ENCODE measurements at regions not wholly inside any gene's neighbourhood (a gene's known extent, or its start where the extent isn't known, plus 50 kb on each side); places are given as distances from the start of the nearest gene placed in this dataset.
"Not testable (repeated sequence)": the region's sequence is repeated elsewhere in the genome, so short reads cannot be mapped to it uniquely, and the experiment has no call there.

DNA sequence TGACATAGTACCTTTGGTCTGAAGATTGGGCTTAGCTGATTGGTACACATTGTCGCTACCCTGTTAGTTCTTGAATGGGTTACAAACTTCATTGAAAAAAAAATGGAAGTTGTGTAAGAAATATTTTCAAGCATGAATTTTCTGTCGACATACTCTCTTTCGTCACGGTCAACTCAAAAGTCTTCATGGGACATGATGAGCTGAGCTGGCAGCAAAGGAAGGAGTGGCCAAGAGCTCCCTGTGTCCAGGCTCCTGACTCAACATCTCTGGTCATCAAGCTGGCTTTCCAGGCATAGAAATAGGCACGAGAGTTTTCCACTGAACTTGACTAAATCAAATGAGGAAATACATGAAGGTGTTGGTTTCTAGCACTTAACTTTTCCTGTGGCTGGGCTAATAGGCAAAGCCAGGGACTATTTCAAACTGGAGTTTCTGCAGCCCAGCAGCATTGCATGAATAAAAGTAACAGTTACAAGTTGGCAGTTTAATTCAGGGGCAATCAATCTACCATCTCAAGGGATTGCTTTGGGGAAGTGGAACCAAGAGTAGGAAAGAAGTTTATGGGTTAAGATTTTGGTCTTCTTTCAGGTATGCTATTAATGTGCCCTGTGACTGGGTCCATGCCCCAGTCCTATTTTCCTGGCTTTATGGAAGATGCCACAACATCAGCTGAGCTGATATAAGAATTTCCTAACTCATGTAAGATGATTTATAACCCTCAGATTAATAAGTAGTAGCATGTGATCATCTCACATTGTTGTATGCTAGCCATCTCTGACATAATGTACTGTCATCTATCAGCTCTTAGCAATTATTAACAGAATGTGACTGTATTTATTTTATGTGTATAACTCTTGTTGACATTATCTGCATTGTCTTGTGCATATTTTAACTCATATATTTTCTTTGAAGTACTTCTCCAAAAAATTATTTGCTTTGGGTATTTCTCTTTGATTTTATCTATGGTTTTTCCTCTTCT, 385.8 kb downstream of the DLEU7 start:
- ATAC-seq (no peak), DNase-seq (ENCODE audit: missing footprints) (no peak)
- intact Hi-C loops (cut with DNase I): no loop called here

DNA sequence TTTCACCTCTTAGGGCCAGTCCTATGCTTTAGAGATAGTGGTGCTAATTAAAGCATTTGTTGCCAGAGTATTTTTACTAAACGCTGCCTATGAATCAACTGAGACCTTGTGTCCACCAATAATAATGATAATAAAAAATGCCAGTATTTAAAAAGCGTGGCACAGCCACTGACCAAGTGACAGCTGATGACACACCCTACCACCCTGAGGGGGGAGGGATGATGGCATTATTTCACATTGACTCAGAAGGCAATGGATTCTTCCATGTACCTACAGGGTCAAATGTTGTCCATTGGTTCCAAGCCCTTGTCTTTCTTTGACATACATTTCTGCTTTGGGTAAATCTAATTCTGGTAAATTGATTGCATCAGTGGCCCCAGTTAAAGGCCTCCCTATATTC, 384.4 kb downstream of the DLEU7 start:
- intact Hi-C loops (cut with DNase I): no loop called here
- ATAC-seq (no peak), DNase-seq (ENCODE audit: missing footprints) (no peak)

DNA sequence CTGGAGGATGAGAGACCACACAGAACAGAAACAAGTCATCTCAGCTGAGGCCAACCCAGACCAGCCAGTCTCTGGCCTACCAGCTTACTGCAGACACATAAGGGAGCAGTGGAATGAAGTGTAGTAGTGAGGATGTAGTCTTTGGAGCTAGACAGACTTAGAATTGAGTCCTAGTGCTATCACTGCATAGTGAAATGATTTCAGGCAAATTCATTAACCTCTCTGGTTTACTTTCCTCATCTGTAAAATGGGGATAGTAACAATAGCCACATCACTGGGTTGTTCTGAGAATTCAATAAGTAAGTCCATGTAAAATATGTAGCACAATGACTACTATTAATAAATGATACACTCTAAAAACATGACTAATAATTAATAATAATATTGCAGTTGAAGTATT, 383.8 kb downstream of the DLEU7 start:
- intact Hi-C loops (cut with DNase I): no loop called here
- DNase-seq (ENCODE audit: missing footprints) (no peak), ATAC-seq (no peak)

DNA sequence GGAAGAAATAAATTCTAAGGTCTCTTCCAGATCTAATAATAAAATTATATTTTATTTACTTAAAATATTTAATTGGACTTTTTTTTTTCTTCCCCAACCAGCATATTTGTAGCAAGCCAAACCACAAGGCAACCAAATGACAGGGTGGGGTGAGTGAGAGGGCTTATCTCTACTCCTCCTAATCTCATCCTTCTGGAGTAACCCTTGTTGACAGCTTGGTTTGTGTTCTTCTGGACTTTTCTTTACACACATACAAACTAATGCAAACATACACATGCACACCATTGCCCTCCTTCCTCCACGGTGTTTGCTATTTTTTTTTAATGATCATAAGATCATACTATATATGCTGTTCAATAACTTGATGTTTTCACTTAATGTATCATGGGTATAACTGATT, 383.1 kb downstream of the DLEU7 start:
- ATAC-seq (no peak), DNase-seq (ENCODE audit: missing footprints) (no peak)
- intact Hi-C loops (cut with DNase I): no loop called here

DNA sequence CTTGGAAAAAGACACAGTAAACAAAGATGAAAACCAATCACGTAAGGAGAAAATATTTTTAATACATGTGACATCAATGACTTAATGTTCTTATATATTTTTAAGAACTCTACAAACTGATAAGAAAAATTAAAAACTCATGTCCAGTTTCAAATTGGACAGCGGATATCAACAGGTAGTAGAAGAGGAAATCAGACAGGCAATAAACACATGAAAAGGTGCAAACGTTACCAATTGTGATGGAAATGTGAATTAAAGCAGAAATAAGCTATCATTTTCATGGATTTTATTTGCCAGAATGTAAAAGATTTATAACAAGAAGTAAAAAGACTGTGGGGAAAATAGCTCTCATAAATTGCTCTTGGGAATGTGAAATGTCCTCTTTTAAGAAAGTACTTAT, 382.3 kb downstream of the DLEU7 start:
- ATAC-seq: no peak
- DNase-seq (ENCODE audit: missing footprints): no peak
- intact Hi-C loops (cut with DNase I): no loop called here

DNA sequence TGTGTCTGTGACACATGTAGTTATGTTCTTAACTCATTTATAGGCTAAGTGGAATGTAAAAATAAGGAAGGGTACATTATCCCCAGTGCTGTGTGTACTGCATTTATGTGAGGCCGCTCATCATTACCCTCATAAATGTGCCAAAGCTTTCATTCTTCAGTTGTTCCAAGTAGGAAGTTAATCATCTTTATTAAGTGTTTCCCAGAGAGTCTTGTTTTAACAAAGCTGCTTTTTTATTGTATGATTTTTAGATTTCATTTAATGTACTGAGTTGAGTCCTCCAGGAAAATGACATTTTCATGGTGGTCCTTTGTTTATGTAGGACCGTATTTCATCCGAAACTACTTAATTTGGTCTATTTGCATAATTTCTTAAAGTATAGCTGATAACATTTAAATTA, 379.8 kb downstream of the DLEU7 start:
- ATAC-seq (no peak), DNase-seq (ENCODE audit: missing footprints) (no peak)
- intact Hi-C loops (cut with DNase I): no loop called here

DNA sequence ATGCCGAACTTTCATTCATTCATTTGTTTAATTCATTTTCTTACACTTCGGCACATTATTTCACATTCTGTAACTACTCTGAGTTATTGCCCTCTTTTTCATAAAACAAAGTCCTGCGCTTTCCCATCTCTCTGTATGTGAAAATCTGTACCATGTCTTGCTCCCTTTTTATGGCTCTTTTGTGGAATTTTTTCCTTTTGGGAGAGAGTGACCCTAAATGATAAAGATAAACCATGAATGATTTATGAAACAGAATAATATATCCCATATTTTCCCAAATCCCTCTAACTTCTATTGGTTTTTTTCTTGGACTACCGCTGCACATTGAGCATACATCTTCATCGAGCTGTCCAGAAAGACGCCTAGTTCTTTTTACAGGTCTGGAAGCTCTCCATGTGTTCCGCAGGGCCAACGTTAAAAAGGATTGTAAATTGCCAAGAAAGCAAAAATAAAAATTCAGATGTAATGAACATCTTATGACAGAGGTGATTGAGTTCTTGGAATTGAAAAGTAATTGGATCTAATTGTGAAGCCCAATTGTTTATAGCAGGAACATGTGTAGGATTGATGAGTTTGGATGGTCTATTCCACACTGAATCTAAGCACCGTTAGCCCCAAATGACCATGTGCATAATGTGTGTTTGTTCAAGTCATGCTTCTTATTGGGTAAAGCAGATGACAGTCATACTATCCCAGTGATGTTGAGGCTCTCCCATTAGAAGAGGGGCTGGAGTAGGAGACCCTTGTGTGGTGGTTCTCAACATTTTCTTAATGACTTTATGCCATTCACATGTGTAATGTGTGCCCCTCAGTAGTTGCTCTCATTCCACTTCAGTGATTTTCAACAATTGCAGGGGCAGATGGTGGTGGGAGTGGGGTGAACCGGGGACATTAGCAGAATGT, 378.9 kb downstream of the DLEU7 start:
- DNase-seq (ENCODE audit: missing footprints) (no peak), ATAC-seq (no peak)
- intact Hi-C loops (cut with DNase I): no loop called here

- DNase-seq (ENCODE audit: missing footprints) (no peak), ATAC-seq (no peak)
Measured at GRCh38 chr13:50466456-50466855, 377.0 kb downstream of the DLEU7 start.

GRCh38 chr13:50467156-50468110, 376.1 kb downstream of the DLEU7 start:
- intact Hi-C loops (cut with DNase I): no loop called here
- DNase-seq (ENCODE audit: missing footprints) (no peak), ATAC-seq (no peak)

More at GRCh38 chr13:50466456-50466855, 377.0 kb downstream of the DLEU7 start:
- intact Hi-C loops (cut with DNase I): no loop called here

- no peak for DNase-seq (ENCODE audit: missing footprints)
- intact Hi-C loops (cut with DNase I): no loop called here
- no peak for ATAC-seq
Measured at GRCh38 chr13:50468849-50469669, 374.4 kb downstream of the DLEU7 start.

DNA sequence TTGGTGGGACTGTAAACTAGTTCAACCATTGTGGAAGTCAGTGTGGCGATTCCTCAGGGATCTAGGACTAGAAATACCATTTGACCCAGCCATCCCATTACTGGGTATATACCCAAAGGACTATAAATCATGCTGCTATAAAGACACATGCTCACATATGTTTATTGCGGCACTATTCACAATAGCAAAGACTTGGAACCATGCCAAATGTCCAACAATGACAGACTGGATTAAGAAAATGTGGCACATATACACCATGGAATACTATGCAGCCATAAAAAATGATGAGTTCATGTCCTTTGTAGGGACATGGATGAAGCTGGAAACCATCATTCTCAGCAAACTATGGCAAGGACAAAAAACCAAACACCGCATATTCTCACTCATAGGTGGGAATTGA, 370.4 kb downstream of the DLEU7 start:
- DNase-seq (ENCODE audit: missing footprints); intact Hi-C loops (cut with DNase I); ATAC-seq: not testable (repeated sequence)

- DNase-seq (ENCODE audit: missing footprints): no peak
- ATAC-seq: no peak
- intact Hi-C loops (cut with DNase I): no loop called here
Measured at GRCh38 chr13:50474088-50474662, 369.3 kb downstream of the DLEU7 start.

DNA sequence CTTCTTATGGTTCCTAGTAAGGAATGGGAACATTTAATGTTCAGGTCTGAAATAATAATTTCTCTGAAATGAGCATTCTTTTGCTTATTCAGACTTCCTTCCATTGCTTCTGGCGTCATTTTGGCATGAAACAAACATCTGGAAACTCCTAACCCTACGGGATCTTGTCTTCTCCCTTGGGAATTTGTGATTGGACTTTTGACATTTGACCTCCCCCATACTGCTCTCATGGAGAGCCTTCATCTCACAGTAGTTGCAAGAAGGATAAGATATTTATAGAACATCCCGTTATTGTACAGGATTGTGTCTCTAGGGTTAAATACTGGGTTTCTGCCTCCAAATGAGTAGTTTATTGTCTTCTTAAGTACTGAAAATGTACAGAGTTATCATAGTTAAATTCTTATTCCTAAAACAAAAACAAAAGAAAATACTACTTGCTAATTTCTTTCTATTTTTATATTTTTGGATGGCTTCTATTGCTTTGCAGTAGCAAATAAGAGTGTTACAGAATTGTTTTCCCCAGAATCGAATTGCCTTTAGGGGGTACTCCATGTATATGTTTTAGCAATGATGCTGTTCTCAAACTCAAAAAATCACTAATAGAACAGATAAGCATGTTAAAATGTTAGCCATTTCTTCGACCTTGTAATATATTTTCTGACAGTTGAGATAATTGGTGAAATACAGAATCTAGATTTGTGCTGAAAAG, 366.8 kb downstream of the DLEU7 start:
- DNase-seq (ENCODE audit: missing footprints): no peak
- peak; percentile 46 for ATAC-seq
- intact Hi-C loops (cut with DNase I): no loop called here

GRCh38 chr13:50481936-50482335, 361.6 kb downstream of the DLEU7 start:
- DNase-seq (ENCODE audit: missing footprints): no peak
- intact Hi-C loops (cut with DNase I): no loop called here
- no peak for ATAC-seq

DNA sequence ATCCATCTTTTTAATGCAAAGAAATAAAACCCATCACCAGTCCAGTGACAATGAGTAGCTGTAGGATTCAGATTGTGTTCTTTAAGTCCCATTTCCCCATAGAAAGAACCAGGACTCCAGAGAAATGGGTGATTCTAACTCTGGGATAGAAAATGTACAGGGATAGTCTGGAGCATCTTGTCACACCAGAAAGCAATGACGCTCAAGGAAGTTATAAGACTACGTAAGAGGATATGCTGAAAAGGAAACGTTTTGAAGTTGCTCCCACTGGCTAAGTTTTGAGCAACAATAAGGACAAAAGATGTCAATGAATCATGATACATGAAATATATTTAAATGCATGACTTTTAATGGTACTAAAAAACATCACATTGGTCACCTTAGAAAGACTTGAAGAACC, 360.1 kb downstream of the DLEU7 start:
- ATAC-seq (no peak), DNase-seq (ENCODE audit: missing footprints) (no peak)
- intact Hi-C loops (cut with DNase I): no loop called here

DNA sequence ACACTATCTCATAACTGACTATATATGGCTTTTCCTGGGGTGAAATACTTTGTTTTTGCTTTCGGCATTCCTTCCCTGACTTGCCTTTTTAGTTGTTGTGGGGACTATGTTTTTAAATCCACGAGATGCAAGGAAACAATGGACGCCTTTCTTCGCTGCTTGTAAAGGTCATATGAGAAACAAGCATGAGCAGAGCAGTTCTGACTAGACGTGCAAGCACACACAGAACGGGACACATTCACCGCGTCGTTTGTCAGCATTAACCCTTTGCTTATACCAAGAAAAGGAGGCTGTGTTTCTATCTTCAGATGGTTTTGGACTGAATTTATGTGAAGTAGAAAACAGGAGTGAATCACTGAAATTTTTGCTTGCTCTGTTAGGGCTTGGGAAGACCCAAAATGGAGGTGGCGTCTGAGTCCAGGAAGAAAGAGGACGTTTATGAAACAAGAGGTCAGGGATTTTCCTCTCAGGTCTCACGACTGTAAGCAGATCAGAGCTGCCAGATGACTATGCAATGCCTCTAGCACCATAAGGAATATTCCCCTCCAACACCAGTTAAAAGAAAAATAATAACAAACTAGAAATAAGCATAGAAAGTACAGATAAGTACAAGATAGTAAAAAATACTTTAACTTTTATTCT, 358.9 kb downstream of the DLEU7 start:
- intact Hi-C loops (cut with DNase I): no loop called here
- DNase-seq (ENCODE audit: missing footprints): no peak
- ATAC-seq: no peak

All from Right ventricle myocardium inferior (tissue), 1 donor.